ENCODE measurements at regions not wholly inside any gene's neighbourhood (a gene's known extent, or its start where the extent isn't known, plus 50 kb on each side); places are given as distances from the start of the nearest gene placed in this dataset.

- TF ChIP-seq TCF12 (IDR thresholded peaks at IDR 0.05): no peak
- TF ChIP-seq POLR2AphosphoS5 (IDR thresholded peaks at IDR 0.05; ENCODE audit: low read depth, low read length): no peak
- TF ChIP-seq CTCF (IDR thresholded peaks at IDR 0.05): no peak
- no peak for TF ChIP-seq EZH2phosphoT487 (IDR thresholded peaks at IDR 0.05; ENCODE audit: borderline replicate concordance, low read depth)
- TF ChIP-seq NFIC (IDR thresholded peaks at IDR 0.05; ENCODE audit: borderline replicate concordance): no peak
- no peak for TF ChIP-seq JUND (IDR thresholded peaks at IDR 0.05)
- TF ChIP-seq YY1 (IDR thresholded peaks at IDR 0.05; ENCODE audit: low read depth): no peak
- no peak for TF ChIP-seq USF1 (IDR thresholded peaks at IDR 0.05; ENCODE audit: borderline replicate concordance, low read depth)
- no peak for TF ChIP-seq RFX5 (IDR thresholded peaks at IDR 0.05; ENCODE audit: low read length)
- no peak for TF ChIP-seq PBX3 (IDR thresholded peaks at IDR 0.05)
- no peak for TF ChIP-seq MEF2A (IDR thresholded peaks at IDR 0.05; ENCODE audit: borderline replicate concordance, low read depth)
- TF ChIP-seq NRF1 (IDR thresholded peaks at IDR 0.05; ENCODE audit: low read depth, low read length): no peak
Observed at GRCh38 chr15:69536726-69537512, 84.3 kb downstream of the RPLP1 start.

All from SK-N-SH (cell line).